Endothelial cell of umbilical vein (primary cell): ENCODE measurements at regions not wholly inside any gene's neighbourhood (a gene's known extent, or its start where the extent isn't known, plus 50 kb on each side); places are given as distances from the start of the nearest gene placed in this dataset.

Source experiments
- BruUV-seq: library from RNA; stranded (reverse); fragments of 400-500 nt; replicated peaks from 2 replicates; lab custom pipeline; 2021; lab: Mats Ljungman, UMichigan
- CTCF ChIA-PET: fragments of 300-600, 350-600 bp; sonication (Branson Sonifier 250); formaldehyde crosslinking; loops from one replicate; lab custom pipeline; 2021; ENCODE audit warnings: antibody characterized with exemption, inconsistent platforms; lab: Charles Lee
- POLR2A ChIA-PET: fragments of 300-600, 350-600 bp; sonication (Branson Sonifier 250); formaldehyde crosslinking; loops from one replicate; lab custom pipeline; 2021; ENCODE audit warnings: antibody characterized with exemption, inconsistent platforms; lab: Charles Lee
- DNase-seq: peaks from one replicate; pipeline ENCODE4 v3.0.0-alpha.2; 2011; ENCODE audit warnings: low read depth, low spot score
- FAIRE-seq: peaks from 2 replicates; lab custom pipeline; 2011; peaks lifted over from hg19 to GRCh38; lab: Jason Lieb, UNC
- H2AFZ ChIP-seq: 2 replicates; pipeline ENCODE4 v1.6.0; 2012; ENCODE audit warnings: low read depth, low read length, control low read depth, inconsistent platforms
- H3K27ac ChIP-seq: 2 replicates; pipeline ENCODE4 v1.5.1; 2011; ENCODE audit warnings: low read depth, mild to moderate bottlenecking, control low read depth, low read length, moderate library complexity; ENCODE audit not compliant: insufficient read depth
- H3K27me3 ChIP-seq, 2 experiments: 2 replicates each; pipeline versions ENCODE4 v1.6.0 to v1.6.1; 2011; ENCODE audit warnings: low read length in 2 of 2, mixed read lengths in 1 of 2; ENCODE audit not compliant: control insufficient read depth in 2 of 2, insufficient read depth in 2 of 2
- H3K36me3 ChIP-seq, 2 experiments: 2 replicates in 1 of 2; 3 replicates in 1 of 2; pipeline ENCODE4 v1.5.1; 2011; ENCODE audit warnings: low read length in 2 of 2, mild to moderate bottlenecking in 1 of 2, moderate library complexity in 1 of 2; ENCODE audit not compliant: control insufficient read depth in 2 of 2, insufficient read depth in 2 of 2; ENCODE audit errors: extremely low read depth in 1 of 2
- H3K4me1 ChIP-seq: 3 replicates; pipeline ENCODE4 v1.5.1; 2011; ENCODE audit warnings: mild to moderate bottlenecking, low read length; ENCODE audit not compliant: control insufficient read depth, insufficient read depth; ENCODE audit errors: extremely low read depth
- H3K4me2 ChIP-seq: 2 replicates; pipeline ENCODE4 v1.6.1; 2011; ENCODE audit warnings: low read length, control low read depth, mixed read lengths; ENCODE audit not compliant: insufficient read depth
- H3K4me3 ChIP-seq, 3 experiments: fragments of 200-600 bp in 1 of 3; sonication (generic), shearing (Covaris generic) in 1 of 3; replicated peaks in 1 of 3; 2 replicates each; pipeline ENCODE4 v1.5.1; 2011 to 2016; ENCODE audit warnings: control low read depth in 3 of 3, low read length in 3 of 3, mild to moderate bottlenecking in 2 of 3, inconsistent platforms in 1 of 3, low read depth in 1 of 3, moderate library complexity in 1 of 3; ENCODE audit not compliant: insufficient read depth in 1 of 3
- H3K79me2 ChIP-seq: 2 replicates; pipeline ENCODE4 v1.6.0; 2012; ENCODE audit warnings: low read length, inconsistent platforms; ENCODE audit not compliant: control insufficient read depth, insufficient read depth
- H3K9ac ChIP-seq: replicated peaks from 2 replicates; pipeline ENCODE3; 2011; ENCODE audit warnings: low read length, control low read depth; ENCODE audit not compliant: insufficient read depth; ENCODE audit errors: extremely low read depth
- H3K9me1 ChIP-seq: replicated peaks from 3 replicates; pipeline ENCODE4 v1.6.0; 2011; ENCODE audit warnings: mild to moderate bottlenecking, low read length; ENCODE audit not compliant: control insufficient read depth, insufficient read depth; ENCODE audit errors: extremely low read depth
- H3K9me3 ChIP-seq: replicated peaks from 2 replicates; pipeline ENCODE4 v1.5.1; 2012; ENCODE audit warnings: low read length, inconsistent platforms; ENCODE audit not compliant: control insufficient read depth, insufficient read depth
- H4K20me1 ChIP-seq: replicated peaks from 2 replicates; pipeline ENCODE3; 2011; ENCODE audit warnings: mild to moderate bottlenecking, low read length; ENCODE audit not compliant: control insufficient read depth, insufficient read depth; ENCODE audit errors: extremely low read depth
- CTCF ChIP-seq, 2 donors: IDR thresholded peaks; 1 replicate in 1 of 2; 2 replicates in 1 of 2; pipeline ENCODE4 v1.5.1; 2011; ENCODE audit warnings: low read length in 2 of 2, mild to moderate bottlenecking in 2 of 2, moderate library complexity in 2 of 2, control low read depth in 1 of 2, inconsistent platforms in 1 of 2, low read depth in 1 of 2; ENCODE audit not compliant: insufficient read depth in 1 of 2; ENCODE audit errors: extremely low read depth in 1 of 2
- EZH2 ChIP-seq: IDR thresholded peaks from 2 replicates; pipeline ENCODE4 v1.6.1; 2012; ENCODE audit warnings: borderline replicate concordance, low read depth, mild to moderate bottlenecking, moderate library complexity, low read length, inconsistent platforms; ENCODE audit not compliant: severe bottlenecking
- FOS ChIP-seq: IDR thresholded peaks from 2 replicates; pipeline ENCODE4 v1.6.1; 2011; ENCODE audit warnings: mild to moderate bottlenecking, low read length, moderate library complexity, borderline replicate concordance; ENCODE audit not compliant: insufficient read depth
- GATA2 ChIP-seq: IDR thresholded peaks from 2 replicates; pipeline ENCODE4 v1.7.0; 2011; ENCODE audit warnings: low read depth, mild to moderate bottlenecking, moderate library complexity, mixed read lengths, low read length; ENCODE audit not compliant: insufficient read length, insufficient read depth
- JUN ChIP-seq: IDR thresholded peaks from 2 replicates; pipeline ENCODE4 v1.6.1; 2011; ENCODE audit warnings: borderline replicate concordance, low read depth; ENCODE audit not compliant: insufficient read length, insufficient read depth
- MAX ChIP-seq: IDR thresholded peaks from 2 replicates; pipeline ENCODE4 v1.6.1; 2011; ENCODE audit not compliant: insufficient read depth, insufficient read length
- MYC ChIP-seq: IDR thresholded peaks from one replicate; pipeline ENCODE4 v1.6.1; 2011; ENCODE audit warnings: mild to moderate bottlenecking, low read depth, low read length
- POLR2A ChIP-seq: IDR thresholded peaks from 2 replicates; pipeline ENCODE4 v1.6.1; 2012; ENCODE audit warnings: low read depth, mild to moderate bottlenecking, control low read depth, low read length
- POLR2AphosphoS5 ChIP-seq: IDR thresholded peaks from 2 replicates; pipeline ENCODE4 v1.6.1; 2012; ENCODE audit warnings: low read depth, mild to moderate bottlenecking, control low read depth, low read length, moderate library complexity; ENCODE audit not compliant: insufficient read depth
- dilution Hi-C: fragments of 300-500 bp; cut with MboI; formaldehyde crosslinking; loops from one replicate; pipeline ENCODE4 v1.15.0; 2019; ENCODE audit warnings: low sequenced_read_pairs; ENCODE audit not compliant: extremely low pct_ligation_motif_present
- intact Hi-C: fragments of 100-400 bp; cut with micrococcal nuclease; formaldehyde crosslinking; loops from one replicate; pipeline ENCODE4 v1.10.0; 2022

- Histone ChIP-seq H4K20me1 (no peaks in the 10 kb centered on the region), H3K27ac (no peak overlapping the region), H3K27me3 (no peaks in the 10 kb centered on the region), H3K36me3 (no peaks in the 10 kb centered on the region), H3K9ac (no peak overlapping the region), H3K4me3 (no peak overlapping the region), H3K4me1 (no peaks in the 10 kb centered on the region), H3K9me1 (no peaks in the 10 kb centered on the region), H3K4me2 (no peak overlapping the region), H3K9me3 (no peaks in the 10 kb centered on the region), H3K79me2 (no peaks in the 10 kb centered on the region), H2AFZ (no peak overlapping the region)
- intact Hi-C loops (no loop called here), dilution Hi-C loops (no loop called here)
- TF ChIP-seq JUN (no peak), POLR2A (no peak), MAX (no peak), POLR2AphosphoS5 (no peak), CTCF (IDR thresholded peaks at IDR 0.05; ENCODE audit: extremely low read depth in 1 of 2, insufficient read depth in 1 of 2, low read depth in 1 of 2, low read length in 2 of 2) (no peak), MYC (no peak), FOS (no peak), EZH2 (no peak), GATA2 (no peak)
- DNase-seq = no peak
- FAIRE-seq = no peak
- CTCF ChIA-PET = interaction anchor here (1.1 kb wide), 1 partner anchor 48 kb away, joined by 3 read pairs; no protein-coding TSS in a partner anchor
- no TSS peak for BruUV-seq
- POLR2A ChIA-PET = interaction anchor here (0.7 kb wide), 1 partner anchor 11 kb away, joined by 4 read pairs; no protein-coding TSS in a partner anchor
Observed at GRCh38 chrX:57771689-57772088, 91.6 kb upstream of the NLRP2B start.
